ENCODE measurements at regions not wholly inside any gene's neighbourhood (a gene's known extent, or its start where the extent isn't known, plus 50 kb on each side); places are given as distances from the start of the nearest gene placed in this dataset.
A peak's percentile ranks its signal among the peaks of the same experiment; 100 is the strongest.

GRCh38 chr9:134487066-134487710, 154.4 kb upstream of the COL5A1 start:
- peak; percentile 67 for DNase-seq (ENCODE audit: low spot score)

GRCh38 chr9:134488331-134489280, 153.0 kb upstream of the COL5A1 start:
- peak; percentile 89 for DNase-seq (ENCODE audit: low spot score)
- intact Hi-C loops (cut with DNase I), result no loop called here

More at GRCh38 chr9:134487066-134487710, 154.4 kb upstream of the COL5A1 start:
- intact Hi-C loops (cut with DNase I), result no loop called here

- intact Hi-C loops (cut with DNase I), result no loop called here
- peak; percentile 47 for DNase-seq (ENCODE audit: low spot score)
Measured at GRCh38 chr9:134489621-134490408, 151.8 kb upstream of the COL5A1 start.

- intact Hi-C loops (cut with DNase I), result no loop called here
- DNase-seq (ENCODE audit: low spot score), result peak; percentile 29
Measured at GRCh38 chr9:134490446-134490845, 151.2 kb upstream of the COL5A1 start.

- peak; percentile 73 for DNase-seq (ENCODE audit: low spot score)
- intact Hi-C loops (cut with DNase I), result no loop called here
Measured at GRCh38 chr9:134491196-134491835, 150.3 kb upstream of the COL5A1 start.

- DNase-seq (ENCODE audit: low spot score), result peak; percentile 75
Measured at GRCh38 chr9:134491856-134492255, 149.7 kb upstream of the COL5A1 start.

GRCh38 chr9:134492281-134492691, 149.3 kb upstream of the COL5A1 start:
- intact Hi-C loops (cut with DNase I), result no loop called here
- DNase-seq (ENCODE audit: low spot score), result peak; percentile 83

More at GRCh38 chr9:134491856-134492255, 149.7 kb upstream of the COL5A1 start:
- intact Hi-C loops (cut with DNase I), result no loop called here

- DNase-seq (ENCODE audit: low spot score), result peak; percentile 80
- intact Hi-C loops (cut with DNase I), result no loop called here
Measured at GRCh38 chr9:134492721-134493460, 148.7 kb upstream of the COL5A1 start.

- intact Hi-C loops (cut with DNase I), result no loop called here
- peak; percentile 62 for DNase-seq (ENCODE audit: low spot score)
Measured at GRCh38 chr9:134493461-134494272, 147.9 kb upstream of the COL5A1 start.

- intact Hi-C loops (cut with DNase I), result no loop called here
- peak; percentile 35 for DNase-seq (ENCODE audit: low spot score)
Measured at GRCh38 chr9:134494273-134494815, 147.3 kb upstream of the COL5A1 start.

GRCh38 chr9:134494905-134495304, 146.7 kb upstream of the COL5A1 start:
- peak; percentile 57 for DNase-seq (ENCODE audit: low spot score)
- intact Hi-C loops (cut with DNase I), result no loop called here

GRCh38 chr9:134495881-134496412, 145.7 kb upstream of the COL5A1 start:
- intact Hi-C loops (cut with DNase I), result no loop called here
- DNase-seq (ENCODE audit: low spot score), result peak; percentile 42

GRCh38 chr9:134496413-134497282, 145.0 kb upstream of the COL5A1 start:
- peak; percentile 72 for DNase-seq (ENCODE audit: low spot score)

GRCh38 chr9:134497283-134497860, 144.2 kb upstream of the COL5A1 start:
- intact Hi-C loops (cut with DNase I), result no loop called here
- DNase-seq (ENCODE audit: low spot score), result peak; percentile 5

More at GRCh38 chr9:134496413-134497282, 145.0 kb upstream of the COL5A1 start:
- intact Hi-C loops (cut with DNase I), result no loop called here

GRCh38 chr9:134498814-134499166, 142.8 kb upstream of the COL5A1 start:
- DNase-seq (ENCODE audit: low spot score), result no peak
- intact Hi-C loops (cut with DNase I), result no loop called here

All from posterior vena cava (tissue), 2 donors.